ENCODE measurements at regions not wholly inside any gene's neighbourhood (a gene's known extent, or its start where the extent isn't known, plus 50 kb on each side); places are given as distances from the start of the nearest gene placed in this dataset.

DNA sequence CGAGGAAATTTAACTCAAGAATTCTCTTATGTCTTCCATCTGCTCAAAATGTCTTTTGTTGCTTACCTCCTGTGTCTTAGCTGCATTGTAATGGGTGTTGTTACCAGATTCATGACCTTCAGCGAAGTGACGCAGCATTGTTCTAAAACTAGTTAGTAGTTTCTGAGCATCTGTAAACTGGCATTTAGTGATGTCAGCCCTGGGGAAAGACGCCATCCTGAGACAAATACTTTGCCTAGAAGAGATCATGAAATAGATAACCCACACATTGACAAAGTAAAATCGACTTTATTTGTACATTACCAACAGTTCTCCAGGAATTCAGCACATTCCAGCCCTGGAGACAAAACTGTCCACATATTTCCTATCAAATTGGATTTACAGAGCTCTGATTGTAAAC lies 87.8 kb downstream of the GPAM start:
- Histone ChIP-seq H3K27me3 (ENCODE audit: insufficient read depth, low read length, poor library complexity, severe bottlenecking) (no peaks in the 10 kb centered on the region), H3K9me3 (ENCODE audit: insufficient read depth, low read depth, low read length) (peaks cover 10% of the 10 kb centered on the region; the same call in 1 of the 2 replicates), H4K20me1 (ENCODE audit: insufficient read depth, low read length, poor library complexity, severe bottlenecking) (no peaks in the 10 kb centered on the region), H3F3A (ENCODE audit: low read depth) (no peaks in the 10 kb centered on the region), H3K79me2 (ENCODE audit: insufficient read depth, low read length) (no peaks in the 10 kb centered on the region), H3K9me2 (replicated peaks; ENCODE audit: low read depth, low read length) (no peaks in the 10 kb centered on the region), H3K9ac (ENCODE audit: low read depth, low read length, poor library complexity, severe bottlenecking) (no peak overlapping the region), H3K4me3 (ENCODE audit: low read length, poor library complexity, severe bottlenecking) (no peak overlapping the region), H2AFZ (ENCODE audit: low read length) (no peak overlapping the region), H3K4me1 (ENCODE audit: insufficient read depth, low read length, poor library complexity, severe bottlenecking) (no peaks in the 10 kb centered on the region), H3K4me2 (ENCODE audit: low read depth, low read length, poor library complexity, severe bottlenecking) (no peak overlapping the region), H3K36me3 (ENCODE audit: insufficient read depth, low read length) (no peaks in the 10 kb centered on the region)
- TF ChIP-seq EZH2phosphoT487 (IDR thresholded peaks at IDR 0.05; ENCODE audit: borderline replicate concordance), result no peak
- TF ChIP-seq, protein P1, sequence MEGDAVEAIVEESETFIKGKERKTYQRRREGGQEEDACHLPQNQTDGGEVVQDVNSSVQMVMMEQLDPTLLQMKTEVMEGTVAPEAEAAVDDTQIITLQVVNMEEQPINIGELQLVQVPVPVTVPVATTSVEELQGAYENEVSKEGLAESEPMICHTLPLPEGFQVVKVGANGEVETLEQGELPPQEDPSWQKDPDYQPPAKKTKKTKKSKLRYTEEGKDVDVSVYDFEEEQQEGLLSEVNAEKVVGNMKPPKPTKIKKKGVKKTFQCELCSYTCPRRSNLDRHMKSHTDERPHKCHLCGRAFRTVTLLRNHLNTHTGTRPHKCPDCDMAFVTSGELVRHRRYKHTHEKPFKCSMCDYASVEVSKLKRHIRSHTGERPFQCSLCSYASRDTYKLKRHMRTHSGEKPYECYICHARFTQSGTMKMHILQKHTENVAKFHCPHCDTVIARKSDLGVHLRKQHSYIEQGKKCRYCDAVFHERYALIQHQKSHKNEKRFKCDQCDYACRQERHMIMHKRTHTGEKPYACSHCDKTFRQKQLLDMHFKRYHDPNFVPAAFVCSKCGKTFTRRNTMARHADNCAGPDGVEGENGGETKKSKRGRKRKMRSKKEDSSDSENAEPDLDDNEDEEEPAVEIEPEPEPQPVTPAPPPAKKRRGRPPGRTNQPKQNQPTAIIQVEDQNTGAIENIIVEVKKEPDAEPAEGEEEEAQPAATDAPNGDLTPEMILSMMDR (conservative IDR thresholded peaks at IDR 0.05; ENCODE audit: low read length), result no peak

DNA sequence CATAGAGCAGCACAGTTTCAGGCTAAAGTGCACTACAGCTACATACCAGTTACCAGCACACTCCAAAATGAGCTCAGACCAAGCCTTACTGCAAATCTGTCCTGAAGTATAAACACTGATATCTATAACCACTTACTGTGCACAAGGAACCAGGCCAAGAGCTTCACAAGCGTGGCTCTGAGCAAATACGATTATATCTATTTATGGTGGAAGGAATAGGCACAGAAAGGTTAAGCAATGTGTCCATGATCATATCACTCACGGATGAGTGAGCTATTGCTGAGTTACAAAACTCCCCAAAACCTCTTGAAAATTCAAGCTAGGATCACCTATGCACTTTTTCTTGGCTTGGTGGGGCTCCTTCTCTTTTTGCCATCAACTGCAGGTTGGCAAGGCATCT lies 84.9 kb downstream of the GPAM start:
- no peaks in the 10 kb centered on the region for H3K9me2 ChIP-seq (replicated peaks; ENCODE audit: low read depth, low read length)
- no peaks in the 10 kb centered on the region for H3K4me1 ChIP-seq (ENCODE audit: insufficient read depth, low read length, poor library complexity, severe bottlenecking)
- H3K9me3 ChIP-seq (ENCODE audit: insufficient read depth, low read depth, low read length), result peaks cover 10% of the 10 kb centered on the region; the same call in 1 of the 2 replicates
- no peak overlapping the region for H3K4me3 ChIP-seq (ENCODE audit: low read length, poor library complexity, severe bottlenecking)
- no peaks in the 10 kb centered on the region for H3K79me2 ChIP-seq (ENCODE audit: insufficient read depth, low read length)
- H3K4me2 ChIP-seq (ENCODE audit: low read depth, low read length, poor library complexity, severe bottlenecking), result no peak overlapping the region
- H2AFZ ChIP-seq (ENCODE audit: low read length), result no peak overlapping the region
- TF ChIP-seq EZH2phosphoT487 (IDR thresholded peaks at IDR 0.05; ENCODE audit: borderline replicate concordance), result no peak
- TF ChIP-seq, protein P1 (conservative IDR thresholded peaks at IDR 0.05; ENCODE audit: low read length), result no peak
- no peak overlapping the region for H3K9ac ChIP-seq (ENCODE audit: low read depth, low read length, poor library complexity, severe bottlenecking)
- no peaks in the 10 kb centered on the region for H3K27me3 ChIP-seq (ENCODE audit: insufficient read depth, low read length, poor library complexity, severe bottlenecking)
- H4K20me1 ChIP-seq (ENCODE audit: insufficient read depth, low read length, poor library complexity, severe bottlenecking), result no peaks in the 10 kb centered on the region
- H3F3A ChIP-seq (ENCODE audit: low read depth), result no peaks in the 10 kb centered on the region
- H3K36me3 ChIP-seq (ENCODE audit: insufficient read depth, low read length), result no peaks in the 10 kb centered on the region

Data from Loucy (cell line).